ENCODE measurements at regions not wholly inside any gene's neighbourhood (a gene's known extent, or its start where the extent isn't known, plus 50 kb on each side); places are given as distances from the start of the nearest gene placed in this dataset.

DNA sequence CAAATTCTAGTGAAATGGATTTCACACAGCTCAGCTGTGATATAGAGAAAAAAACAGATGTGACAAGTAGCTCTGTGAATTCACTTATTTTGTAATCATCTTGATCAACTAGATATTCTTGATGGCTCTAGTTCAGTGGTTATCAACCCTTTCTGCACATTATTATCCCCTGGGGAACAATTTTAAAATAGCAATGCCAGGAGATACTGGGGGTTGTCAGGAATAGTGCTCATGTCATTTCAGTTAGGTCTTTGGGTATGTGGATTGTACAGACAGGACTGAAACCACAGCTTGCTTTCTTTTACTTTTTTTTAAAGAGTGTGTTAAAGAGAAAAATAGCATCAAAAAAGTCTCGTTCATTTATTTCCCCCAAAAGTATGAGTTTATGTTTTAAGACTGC is 269.0 kb upstream of the PDGFD start:
- Histone ChIP-seq H3K27me3 (ENCODE audit: control insufficient read depth in 1 of 2, insufficient read depth in 2 of 2, low read length in 2 of 2) (no peaks in the 10 kb centered on the region), H3K36me3 (replicated peaks in 1 of 2; ENCODE audit: control insufficient read depth in 1 of 2, insufficient read depth in 2 of 2, low read length in 2 of 2) (no peaks in the 10 kb centered on the region), H3K4me1 (ENCODE audit: insufficient read depth, low read length) (no peaks in the 10 kb centered on the region), H3K79me2 (ENCODE audit: insufficient read depth, low read length) (no peaks in the 10 kb centered on the region), H4K20me1 (ENCODE audit: insufficient read depth, low read length) (no peaks in the 10 kb centered on the region), H2AFZ (ENCODE audit: low read length) (no peak overlapping the region), H3K9me3 (ENCODE audit: low read length) (no peaks in the 10 kb centered on the region), H3K4me2 (ENCODE audit: low read depth, low read length) (no peak overlapping the region), H3K27ac (ENCODE audit: extremely low read length, insufficient read depth, low read length) (no peak overlapping the region), H3K4me3 (replicated peaks in 1 of 3; ENCODE audit: insufficient read depth in 1 of 3, low read depth in 2 of 3, low read length in 3 of 3) (no peak overlapping the region), H3K9ac (ENCODE audit: insufficient read depth, low read depth, low read length) (no peak overlapping the region)
- TF ChIP-seq NFIC (IDR thresholded peaks at IDR 0.05; ENCODE audit: low read length) (no peak), ZBED4 (CRISPR knock-in tag; IDR thresholded peaks at IDR 0.05; ENCODE audit: borderline replicate concordance) (no peak), ZNF672 (CRISPR knock-in tag; IDR thresholded peaks at IDR 0.05) (no peak), NCOA5 (CRISPR knock-in tag; IDR thresholded peaks at IDR 0.05) (no peak), ZNF747 (CRISPR knock-in tag; IDR thresholded peaks at IDR 0.05; ENCODE audit: borderline replicate concordance) (no peak), SCMH1 (CRISPR knock-in tag; IDR thresholded peaks at IDR 0.05; ENCODE audit: borderline replicate concordance) (no peak), DNMT3B (CRISPR knock-in tag; conservative IDR thresholded peaks at IDR 0.05) (no peak), MYNN (CRISPR knock-in tag; IDR thresholded peaks at IDR 0.05; ENCODE audit: low read depth) (no peak), SMAD9 (CRISPR knock-in tag; IDR thresholded peaks at IDR 0.05) (no peak), MNT (IDR thresholded peaks at IDR 0.05) (no peak), ZNF549 (CRISPR knock-in tag; IDR thresholded peaks at IDR 0.05) (no peak), PAX8 (CRISPR knock-in tag; IDR thresholded peaks at IDR 0.05; ENCODE audit: borderline replicate concordance) (no peak), ZNF543 (CRISPR knock-in tag; IDR thresholded peaks at IDR 0.05) (no peak)
- ATAC-seq (no peak), FAIRE-seq (no peak), DNase-seq (ENCODE audit: low spot score) (no peak)
- ChIA-PET CTCF (ENCODE audit: low intra/inter-chr PET ratio, low total read pairs) (no interaction called here), POLR2A (no interaction called here)
- BruUV-seq (replicated peaks) = no TSS peak
- WGBS (ENCODE audit: low lambda C conversion rate) = 0% methylated on average over 1 of the region's 1 CpG
- in situ Hi-C loops (cut with HindIII; ENCODE audit: extremely low pct_ligation_motif_present, low pct_unique_long_range_greater_than_20kb) (no loop called here), intact Hi-C loops (cut with micrococcal nuclease; ENCODE audit: unreplicated experiment) (no loop called here)
